ENCODE measurements at regions not wholly inside any gene's neighbourhood (a gene's known extent, or its start where the extent isn't known, plus 50 kb on each side); places are given as distances from the start of the nearest gene placed in this dataset.

- TF ChIP-seq, protein P1, sequence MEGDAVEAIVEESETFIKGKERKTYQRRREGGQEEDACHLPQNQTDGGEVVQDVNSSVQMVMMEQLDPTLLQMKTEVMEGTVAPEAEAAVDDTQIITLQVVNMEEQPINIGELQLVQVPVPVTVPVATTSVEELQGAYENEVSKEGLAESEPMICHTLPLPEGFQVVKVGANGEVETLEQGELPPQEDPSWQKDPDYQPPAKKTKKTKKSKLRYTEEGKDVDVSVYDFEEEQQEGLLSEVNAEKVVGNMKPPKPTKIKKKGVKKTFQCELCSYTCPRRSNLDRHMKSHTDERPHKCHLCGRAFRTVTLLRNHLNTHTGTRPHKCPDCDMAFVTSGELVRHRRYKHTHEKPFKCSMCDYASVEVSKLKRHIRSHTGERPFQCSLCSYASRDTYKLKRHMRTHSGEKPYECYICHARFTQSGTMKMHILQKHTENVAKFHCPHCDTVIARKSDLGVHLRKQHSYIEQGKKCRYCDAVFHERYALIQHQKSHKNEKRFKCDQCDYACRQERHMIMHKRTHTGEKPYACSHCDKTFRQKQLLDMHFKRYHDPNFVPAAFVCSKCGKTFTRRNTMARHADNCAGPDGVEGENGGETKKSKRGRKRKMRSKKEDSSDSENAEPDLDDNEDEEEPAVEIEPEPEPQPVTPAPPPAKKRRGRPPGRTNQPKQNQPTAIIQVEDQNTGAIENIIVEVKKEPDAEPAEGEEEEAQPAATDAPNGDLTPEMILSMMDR (conservative IDR thresholded peaks at IDR 0.05; ENCODE audit: low read depth, low read length), result no peak
- DNase-seq (ENCODE audit: low read depth), result no peak
- no peak overlapping the region for H3K4me3 ChIP-seq (ENCODE audit: low read depth, low read length)
Measured at GRCh38 chr12:13697973-13698372, 283.4 kb downstream of the GRIN2B start.

DNA sequence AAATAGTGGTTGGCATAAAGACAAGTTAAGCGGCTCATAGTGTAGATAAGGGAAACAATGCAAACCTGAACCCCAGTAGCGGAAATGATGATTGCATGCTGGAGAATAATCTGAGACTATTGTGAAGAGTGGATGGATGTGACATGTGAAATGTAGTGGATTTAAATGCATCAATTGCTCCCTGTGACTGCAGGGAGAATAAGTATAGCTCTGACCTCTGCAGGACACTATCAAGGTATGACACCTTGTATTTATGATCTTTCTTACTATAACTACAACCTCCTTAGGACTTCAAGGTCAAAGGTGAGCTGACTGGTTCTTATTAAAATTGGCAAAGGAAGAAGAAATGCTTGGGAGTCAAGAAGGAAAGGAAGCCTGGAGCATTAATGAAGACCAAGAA lies 285.6 kb downstream of the GRIN2B start:
- no peak overlapping the region for H3K4me3 ChIP-seq (ENCODE audit: low read depth, low read length)
- no peak for DNase-seq (ENCODE audit: low read depth)
- TF ChIP-seq, protein P1 (conservative IDR thresholded peaks at IDR 0.05; ENCODE audit: low read depth, low read length), result no peak

GRCh38 chr12:13692332-13692731 lies 289.1 kb downstream of the GRIN2B start:
- no peak overlapping the region for H3K4me3 ChIP-seq (ENCODE audit: low read depth, low read length)
- DNase-seq (ENCODE audit: low read depth), result no peak
- TF ChIP-seq, protein P1 (conservative IDR thresholded peaks at IDR 0.05; ENCODE audit: low read depth, low read length), result no peak

- TF ChIP-seq, protein P1 (conservative IDR thresholded peaks at IDR 0.05; ENCODE audit: low read depth, low read length), result no peak
- no peak for DNase-seq (ENCODE audit: low read depth)
Measured at GRCh38 chr12:13691598-13691997, 289.8 kb downstream of the GRIN2B start.

DNA sequence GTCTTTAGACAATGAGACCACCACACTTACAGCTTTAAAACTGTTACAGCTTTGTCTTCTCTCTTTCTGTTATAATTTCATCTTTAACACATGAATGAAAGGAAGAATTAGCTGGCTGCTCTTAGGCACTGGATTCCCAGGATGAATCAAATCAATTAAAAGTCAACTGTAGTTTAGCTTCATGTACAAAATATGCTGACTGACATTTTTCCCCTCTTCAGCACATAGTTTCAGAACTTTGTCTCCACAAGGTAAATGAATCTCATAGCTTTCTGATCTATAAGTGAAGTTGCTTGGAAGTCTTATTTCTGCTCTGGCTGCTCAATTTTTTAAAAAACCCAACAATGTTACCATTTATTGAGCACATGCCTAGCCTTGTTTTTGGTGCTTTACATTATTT lies 293.8 kb downstream of the GRIN2B start:
- TF ChIP-seq, protein P1 (conservative IDR thresholded peaks at IDR 0.05; ENCODE audit: low read depth, low read length), result no peak
- H3K4me3 ChIP-seq (ENCODE audit: low read depth, low read length), result no peak overlapping the region
- DNase-seq (ENCODE audit: low read depth), result no peak

More at GRCh38 chr12:13691598-13691997, 289.8 kb downstream of the GRIN2B start:
- H3K4me3 ChIP-seq (ENCODE audit: low read depth, low read length), result no peak overlapping the region

DNA sequence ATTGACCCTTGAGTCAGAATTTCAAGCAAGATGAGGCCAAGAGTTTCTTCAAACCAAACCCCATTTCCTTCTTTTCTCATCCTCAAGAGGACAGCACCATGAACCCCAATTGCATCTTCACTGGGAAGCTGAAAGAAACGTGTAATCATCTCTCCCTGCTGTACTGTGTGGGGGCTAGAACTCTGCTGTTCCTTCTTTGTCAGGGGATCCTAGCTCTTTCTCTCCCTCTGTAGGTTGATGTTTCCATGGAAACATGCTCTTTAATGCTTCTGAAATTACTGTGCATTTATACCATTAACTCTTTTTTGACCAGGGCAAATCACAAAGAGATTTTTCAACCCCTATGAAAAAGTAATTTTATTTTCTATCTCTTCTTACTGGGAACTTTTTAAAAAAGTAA lies 295.1 kb downstream of the GRIN2B start:
- no peak for DNase-seq (ENCODE audit: low read depth)
- TF ChIP-seq, protein P1 (conservative IDR thresholded peaks at IDR 0.05; ENCODE audit: low read depth, low read length), result no peak
- H3K4me3 ChIP-seq (ENCODE audit: low read depth, low read length), result no peak overlapping the region

DNA sequence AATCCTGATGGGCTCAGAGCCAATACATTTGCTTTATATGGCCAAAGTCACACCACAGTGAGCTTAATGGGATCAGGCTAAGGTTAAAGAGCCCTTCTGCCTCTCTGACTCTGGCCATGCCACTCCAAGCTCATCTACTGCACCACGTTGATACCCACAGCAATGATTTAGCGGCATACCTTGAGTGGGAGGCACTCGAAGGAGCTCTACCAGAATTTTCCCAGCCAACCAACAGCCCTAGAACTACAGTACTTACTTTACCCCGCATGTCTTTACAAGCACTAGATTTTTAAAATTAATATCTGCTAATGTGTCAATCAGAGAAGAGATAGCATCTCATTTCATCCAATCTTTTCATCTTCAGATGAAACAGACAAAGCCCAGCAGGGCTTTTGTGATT lies 300.5 kb downstream of the GRIN2B start:
- H3K4me3 ChIP-seq (ENCODE audit: low read depth, low read length), result no peak overlapping the region
- TF ChIP-seq, protein P1 (conservative IDR thresholded peaks at IDR 0.05; ENCODE audit: low read depth, low read length), result no peak
- no peak for DNase-seq (ENCODE audit: low read depth)

Data from epithelial cell of proximal tubule (primary cell).